WTC11 (cell line): ENCODE measurements at regions not wholly inside any gene's neighbourhood (a gene's known extent, or its start where the extent isn't known, plus 50 kb on each side); places are given as distances from the start of the nearest gene placed in this dataset.

Experiments
- ATAC-seq: fragments of 200-7000 bp; cut with Tn5 transposase; 2 replicates; pipeline ENCODE4 v1.10.0; 2021; ENCODE audit warnings: mild to moderate bottlenecking, moderate library complexity
- CTCF ChIA-PET: fragments of 300-600 bp; sonication (Branson Sonifier 250); formaldehyde crosslinking; loops from one replicate; lab custom pipeline; 2021; ENCODE audit warnings: antibody characterized with exemption; lab: Charles Lee
- POLR2A ChIA-PET: fragments of 350-600 bp; sonication (Branson Sonifier 250); formaldehyde crosslinking; loops from one replicate; lab custom pipeline; 2021; ENCODE audit warnings: antibody characterized with exemption; lab: Charles Lee
- DNase-seq: peaks from one replicate; pipeline ENCODE4 v3.0.0; 2021; ENCODE audit warnings: low spot score
- H3K27ac Mint-ChIP-seq: 2 replicates; pipeline ENCODE4 v1.8.0; 2021; ENCODE audit warnings: mixed read lengths
- H3K27me3 Mint-ChIP-seq: 2 replicates; pipeline ENCODE4 v1.8.0; 2021; ENCODE audit warnings: low read depth, mild to moderate bottlenecking, moderate library complexity, mixed read lengths
- H3K36me3 Mint-ChIP-seq: 2 replicates; pipeline ENCODE4 v1.8.0; 2021; ENCODE audit warnings: mixed read lengths
- H3K4me1 Mint-ChIP-seq: 2 replicates; pipeline ENCODE4 v1.8.0; 2022; ENCODE audit warnings: mixed read lengths
- H3K4me3 Mint-ChIP-seq: 2 replicates; pipeline ENCODE4 v1.8.0; 2021; ENCODE audit warnings: mild to moderate bottlenecking, moderate library complexity, mixed read lengths
- H3K9me3 Mint-ChIP-seq: 2 replicates; pipeline ENCODE4 v1.8.0; 2021; ENCODE audit warnings: mixed read lengths
- CBFB ChIP-seq: sonication (generic); formaldehyde crosslinking; IDR thresholded peaks from 2 replicates; pipeline ENCODE4 v1.8.1; 2022; ENCODE audit warnings: mild to moderate bottlenecking, low read depth, missing genetic modification reagents
- CREB1 ChIP-seq: sonication (generic); formaldehyde crosslinking; IDR thresholded peaks from 2 replicates; pipeline ENCODE4 v1.8.0; 2023; ENCODE audit warnings: mild to moderate bottlenecking, missing genetic modification reagents
- CREM ChIP-seq: sonication (generic); formaldehyde crosslinking; IDR thresholded peaks from 2 replicates; pipeline ENCODE4 v1.8.1; 2022; ENCODE audit warnings: mild to moderate bottlenecking, missing genetic modification reagents, moderate library complexity
- JUN ChIP-seq: sonication (generic); formaldehyde crosslinking; IDR thresholded peaks from 2 replicates; pipeline ENCODE4 v1.8.0; 2023; ENCODE audit warnings: mild to moderate bottlenecking, missing genetic modification reagents
- MXD4 ChIP-seq: fragments of 250-450 bp; sonication (Bioruptor Pico); IDR thresholded peaks from 2 replicates; pipeline ENCODE4 v1.8.0; 2021; ENCODE audit warnings: mild to moderate bottlenecking, moderate library complexity, borderline replicate concordance
- MYBL2 ChIP-seq: sonication (generic); formaldehyde crosslinking; IDR thresholded peaks from 2 replicates; pipeline ENCODE4 v1.8.1; 2023; ENCODE audit warnings: mild to moderate bottlenecking, moderate library complexity, missing genetic modification reagents
- NR1H2 ChIP-seq: sonication (generic); formaldehyde crosslinking; IDR thresholded peaks from 2 replicates; pipeline ENCODE4 v1.9.0; 2021; ENCODE audit warnings: mild to moderate bottlenecking, moderate library complexity, missing genetic modification reagents
- TEAD1 ChIP-seq: sonication (generic); formaldehyde crosslinking; IDR thresholded peaks from 2 replicates; pipeline ENCODE4 v1.8.0; 2022; ENCODE audit warnings: mild to moderate bottlenecking, missing genetic modification reagents
- ZNF138 ChIP-seq: sonication (generic); formaldehyde crosslinking; conservative IDR thresholded peaks from 2 replicates; pipeline ENCODE4 v1.8.1; 2022; ENCODE audit warnings: mild to moderate bottlenecking, moderate library complexity, missing genetic modification reagents
- ZNF232 ChIP-seq: sonication (generic); formaldehyde crosslinking; IDR thresholded peaks from 2 replicates; pipeline ENCODE4 v1.8.0; 2022; ENCODE audit warnings: mild to moderate bottlenecking, missing genetic modification reagents
- ZNF416 ChIP-seq: fragments of 250-450 bp; sonication (Bioruptor Pico); IDR thresholded peaks from 2 replicates; pipeline ENCODE4 v1.9.0; 2021; ENCODE audit warnings: mild to moderate bottlenecking, inconsistent platforms
- TF ChIP-seq, protein P1 (sequence below): sonication (generic); formaldehyde crosslinking; IDR thresholded peaks from 2 replicates; pipeline ENCODE4 v1.8.0; 2022; ENCODE audit warnings: mild to moderate bottlenecking, missing genetic modification reagents
- TF ChIP-seq, protein P2 (sequence below): sonication (generic); formaldehyde crosslinking; conservative IDR thresholded peaks from 2 replicates; pipeline ENCODE4 v1.8.1; 2023; ENCODE audit warnings: mild to moderate bottlenecking, low read depth, missing genetic modification reagents, moderate library complexity
- TF ChIP-seq, protein P3 (sequence below): fragments of 250-450 bp; sonication (Bioruptor Pico); IDR thresholded peaks from 2 replicates; pipeline ENCODE4 v1.9.0; 2021; ENCODE audit warnings: mild to moderate bottlenecking
- TF ChIP-seq, protein P4 (sequence below): sonication (generic); formaldehyde crosslinking; IDR thresholded peaks from 2 replicates; pipeline ENCODE4 v1.8.1; 2023; ENCODE audit warnings: mild to moderate bottlenecking, missing genetic modification reagents
- TF ChIP-seq, protein P5 (sequence below): sonication (generic); formaldehyde crosslinking; IDR thresholded peaks from 2 replicates; pipeline ENCODE4 v1.8.0; 2022; ENCODE audit warnings: mild to moderate bottlenecking, missing genetic modification reagents
- TF ChIP-seq, protein P6 (sequence below): fragments of 250-450 bp; sonication (Bioruptor Pico); IDR thresholded peaks from 2 replicates; pipeline ENCODE4 v1.8.0; 2021; ENCODE audit warnings: mild to moderate bottlenecking
- TF ChIP-seq, protein P7 (sequence below): sonication (generic); formaldehyde crosslinking; IDR thresholded peaks from 2 replicates; pipeline ENCODE4 v1.8.0; 2022; ENCODE audit warnings: missing genetic modification reagents
- TF ChIP-seq, protein P8 (sequence below): sonication (generic); formaldehyde crosslinking; IDR thresholded peaks from 2 replicates; pipeline ENCODE4 v1.8.1; 2023; ENCODE audit warnings: mild to moderate bottlenecking, missing genetic modification reagents, moderate library complexity

DNA sequence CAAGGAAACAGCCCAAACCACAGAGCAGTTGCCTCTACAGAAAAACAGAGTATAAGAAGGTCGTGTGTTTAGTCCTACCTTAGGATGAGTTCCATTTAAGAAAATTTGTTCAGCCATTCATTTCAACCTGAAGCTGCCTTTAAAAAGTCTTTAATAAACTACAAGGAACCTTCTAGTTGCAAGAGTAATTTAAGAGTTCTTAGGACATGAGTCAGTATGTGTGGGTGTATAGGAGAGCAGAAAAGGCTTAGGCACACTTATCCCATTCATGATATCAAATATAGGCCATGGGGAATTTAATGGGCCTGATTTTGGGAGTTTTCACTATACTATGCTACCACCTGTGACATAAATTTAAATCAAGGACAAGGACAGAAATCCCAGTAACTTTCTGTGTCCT is 496.8 kb downstream of the TFEC start:
- H3K9me3 Mint-ChIP-seq, result no peaks in the 10 kb centered on the region
- POLR2A ChIA-PET, result no interaction called here
- CTCF ChIA-PET, result no interaction called here

DNA sequence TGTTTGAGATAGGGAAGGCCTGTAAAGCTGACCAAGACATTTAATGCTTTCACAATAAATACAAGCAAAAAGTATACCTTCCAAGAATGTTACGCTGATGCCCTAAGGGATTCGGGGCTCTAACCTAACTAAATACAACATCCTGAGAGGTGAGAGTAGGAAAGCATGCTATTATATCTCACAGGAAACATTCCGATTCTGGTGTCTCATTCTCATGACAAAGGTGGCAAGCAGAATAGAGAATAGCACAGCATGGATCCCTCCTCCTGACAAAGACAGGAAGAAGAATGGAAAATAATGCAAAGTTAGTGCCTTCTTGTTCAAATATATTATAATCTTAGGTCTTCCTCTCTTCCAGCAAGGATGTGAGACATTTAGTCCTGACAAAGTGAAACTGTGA is 504.3 kb downstream of the TFEC start:
- Mint-ChIP-seq H3K4me1 (peaks cover 40% of the 10 kb centered on the region), H3K4me3 (peak overlapping the region; percentile 55), H3K27ac (peak overlapping the region; percentile 92), H3K9me3 (peaks cover 40% of the 10 kb centered on the region), H3K36me3 (peaks cover 39% of the 10 kb centered on the region), H3K27me3 (peaks cover 46% of the 10 kb centered on the region)
- TF ChIP-seq, protein P1, sequence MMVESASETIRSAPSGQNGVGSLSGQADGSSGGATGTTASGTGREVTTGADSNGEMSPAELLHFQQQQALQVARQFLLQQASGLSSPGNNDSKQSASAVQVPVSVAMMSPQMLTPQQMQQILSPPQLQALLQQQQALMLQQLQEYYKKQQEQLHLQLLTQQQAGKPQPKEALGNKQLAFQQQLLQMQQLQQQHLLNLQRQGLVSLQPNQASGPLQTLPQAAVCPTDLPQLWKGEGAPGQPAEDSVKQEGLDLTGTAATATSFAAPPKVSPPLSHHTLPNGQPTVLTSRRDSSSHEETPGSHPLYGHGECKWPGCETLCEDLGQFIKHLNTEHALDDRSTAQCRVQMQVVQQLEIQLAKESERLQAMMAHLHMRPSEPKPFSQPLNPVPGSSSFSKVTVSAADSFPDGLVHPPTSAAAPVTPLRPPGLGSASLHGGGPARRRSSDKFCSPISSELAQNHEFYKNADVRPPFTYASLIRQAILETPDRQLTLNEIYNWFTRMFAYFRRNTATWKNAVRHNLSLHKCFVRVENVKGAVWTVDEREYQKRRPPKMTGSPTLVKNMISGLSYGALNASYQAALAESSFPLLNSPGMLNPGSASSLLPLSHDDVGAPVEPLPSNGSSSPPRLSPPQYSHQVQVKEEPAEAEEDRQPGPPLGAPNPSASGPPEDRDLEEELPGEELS (CRISPR knock-in tag), result peak; percentile 32; the same call in 1 of the 2 replicates
- TF ChIP-seq CREB1 (no peak), TEAD1 (CRISPR knock-in tag) (peak; percentile 66; the same call in 1 of the 2 replicates)
- ATAC-seq, result peak; percentile 99
- DNase-seq, result peak; percentile 10
- ChIA-PET CTCF (no interaction called here), POLR2A (no interaction called here)

More for the DNA sequence above, 496.8 kb downstream of the TFEC start:
- Mint-ChIP-seq H3K36me3 (no peaks in the 10 kb centered on the region), H3K4me1 (peaks cover 28% of the 10 kb centered on the region)
- no peak for TF ChIP-seq CREM (CRISPR knock-in tag)
- TF ChIP-seq TEAD1 (CRISPR knock-in tag), result no peak
- TF ChIP-seq, protein P2, sequence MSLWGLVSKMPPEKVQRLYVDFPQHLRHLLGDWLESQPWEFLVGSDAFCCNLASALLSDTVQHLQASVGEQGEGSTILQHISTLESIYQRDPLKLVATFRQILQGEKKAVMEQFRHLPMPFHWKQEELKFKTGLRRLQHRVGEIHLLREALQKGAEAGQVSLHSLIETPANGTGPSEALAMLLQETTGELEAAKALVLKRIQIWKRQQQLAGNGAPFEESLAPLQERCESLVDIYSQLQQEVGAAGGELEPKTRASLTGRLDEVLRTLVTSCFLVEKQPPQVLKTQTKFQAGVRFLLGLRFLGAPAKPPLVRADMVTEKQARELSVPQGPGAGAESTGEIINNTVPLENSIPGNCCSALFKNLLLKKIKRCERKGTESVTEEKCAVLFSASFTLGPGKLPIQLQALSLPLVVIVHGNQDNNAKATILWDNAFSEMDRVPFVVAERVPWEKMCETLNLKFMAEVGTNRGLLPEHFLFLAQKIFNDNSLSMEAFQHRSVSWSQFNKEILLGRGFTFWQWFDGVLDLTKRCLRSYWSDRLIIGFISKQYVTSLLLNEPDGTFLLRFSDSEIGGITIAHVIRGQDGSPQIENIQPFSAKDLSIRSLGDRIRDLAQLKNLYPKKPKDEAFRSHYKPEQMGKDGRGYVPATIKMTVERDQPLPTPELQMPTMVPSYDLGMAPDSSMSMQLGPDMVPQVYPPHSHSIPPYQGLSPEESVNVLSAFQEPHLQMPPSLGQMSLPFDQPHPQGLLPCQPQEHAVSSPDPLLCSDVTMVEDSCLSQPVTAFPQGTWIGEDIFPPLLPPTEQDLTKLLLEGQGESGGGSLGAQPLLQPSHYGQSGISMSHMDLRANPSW, result no peak
- no peak for TF ChIP-seq ZNF232 (CRISPR knock-in tag)
- TF ChIP-seq ZNF138, result no peak
- TF ChIP-seq, all 79 proteins: peak for 0
- ATAC-seq, result no peak
- Mint-ChIP-seq H3K27ac (no peak overlapping the region), H3K27me3 (peaks cover 3% of the 10 kb centered on the region), H3K4me3 (no peak overlapping the region)
- DNase-seq, result no peak

DNA sequence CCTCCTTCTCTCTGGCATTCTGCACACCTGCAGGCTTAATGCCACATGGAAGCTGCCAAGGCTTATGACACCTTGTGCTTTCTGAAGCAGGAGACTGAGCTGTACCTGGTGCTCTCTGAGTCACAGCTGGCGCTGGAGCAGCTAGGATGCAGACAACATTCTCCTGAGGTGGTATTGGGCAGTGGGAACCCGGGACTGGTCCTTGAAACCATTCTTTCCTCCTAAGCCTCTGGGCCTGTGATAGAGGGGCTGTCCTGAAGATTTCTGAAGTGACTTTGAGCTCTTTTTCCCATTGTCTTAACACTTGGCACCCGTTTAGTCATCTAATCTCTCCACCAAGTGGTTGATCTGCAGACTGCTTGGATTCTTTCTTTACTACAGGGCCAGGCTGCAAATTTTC is 508.4 kb downstream of the TFEC start:
- Mint-ChIP-seq H3K9me3 (peaks cover 53% of the 10 kb centered on the region), H3K27me3 (peaks cover 37% of the 10 kb centered on the region), H3K4me1 (peaks cover 19% of the 10 kb centered on the region), H3K4me3 (no peak overlapping the region), H3K36me3 (peaks cover 49% of the 10 kb centered on the region), H3K27ac (no peak overlapping the region)
- CTCF ChIA-PET, result no interaction called here
- DNase-seq (no peak), ATAC-seq (no peak)
- POLR2A ChIA-PET, result no interaction called here
- TF ChIP-seq, protein P3, sequence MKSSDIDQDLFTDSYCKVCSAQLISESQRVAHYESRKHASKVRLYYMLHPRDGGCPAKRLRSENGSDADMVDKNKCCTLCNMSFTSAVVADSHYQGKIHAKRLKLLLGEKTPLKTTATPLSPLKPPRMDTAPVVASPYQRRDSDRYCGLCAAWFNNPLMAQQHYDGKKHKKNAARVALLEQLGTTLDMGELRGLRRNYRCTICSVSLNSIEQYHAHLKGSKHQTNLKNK (CRISPR knock-in tag), result no peak
- TF ChIP-seq MYBL2, result no peak
- no peak for TF ChIP-seq CBFB
- no peak for TF ChIP-seq ZNF416 (CRISPR knock-in tag)
- TF ChIP-seq, protein P4, sequence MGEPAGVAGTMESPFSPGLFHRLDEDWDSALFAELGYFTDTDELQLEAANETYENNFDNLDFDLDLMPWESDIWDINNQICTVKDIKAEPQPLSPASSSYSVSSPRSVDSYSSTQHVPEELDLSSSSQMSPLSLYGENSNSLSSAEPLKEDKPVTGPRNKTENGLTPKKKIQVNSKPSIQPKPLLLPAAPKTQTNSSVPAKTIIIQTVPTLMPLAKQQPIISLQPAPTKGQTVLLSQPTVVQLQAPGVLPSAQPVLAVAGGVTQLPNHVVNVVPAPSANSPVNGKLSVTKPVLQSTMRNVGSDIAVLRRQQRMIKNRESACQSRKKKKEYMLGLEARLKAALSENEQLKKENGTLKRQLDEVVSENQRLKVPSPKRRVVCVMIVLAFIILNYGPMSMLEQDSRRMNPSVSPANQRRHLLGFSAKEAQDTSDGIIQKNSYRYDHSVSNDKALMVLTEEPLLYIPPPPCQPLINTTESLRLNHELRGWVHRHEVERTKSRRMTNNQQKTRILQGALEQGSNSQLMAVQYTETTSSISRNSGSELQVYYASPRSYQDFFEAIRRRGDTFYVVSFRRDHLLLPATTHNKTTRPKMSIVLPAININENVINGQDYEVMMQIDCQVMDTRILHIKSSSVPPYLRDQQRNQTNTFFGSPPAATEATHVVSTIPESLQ, result no peak
- TF ChIP-seq JUN, result no peak
- TF ChIP-seq MXD4 (CRISPR knock-in tag), result no peak
- TF ChIP-seq, protein P5, sequence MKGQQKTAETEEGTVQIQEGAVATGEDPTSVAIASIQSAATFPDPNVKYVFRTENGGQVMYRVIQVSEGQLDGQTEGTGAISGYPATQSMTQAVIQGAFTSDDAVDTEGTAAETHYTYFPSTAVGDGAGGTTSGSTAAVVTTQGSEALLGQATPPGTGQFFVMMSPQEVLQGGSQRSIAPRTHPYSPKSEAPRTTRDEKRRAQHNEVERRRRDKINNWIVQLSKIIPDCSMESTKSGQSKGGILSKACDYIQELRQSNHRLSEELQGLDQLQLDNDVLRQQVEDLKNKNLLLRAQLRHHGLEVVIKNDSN (CRISPR knock-in tag), result no peak
- TF ChIP-seq, protein P6, sequence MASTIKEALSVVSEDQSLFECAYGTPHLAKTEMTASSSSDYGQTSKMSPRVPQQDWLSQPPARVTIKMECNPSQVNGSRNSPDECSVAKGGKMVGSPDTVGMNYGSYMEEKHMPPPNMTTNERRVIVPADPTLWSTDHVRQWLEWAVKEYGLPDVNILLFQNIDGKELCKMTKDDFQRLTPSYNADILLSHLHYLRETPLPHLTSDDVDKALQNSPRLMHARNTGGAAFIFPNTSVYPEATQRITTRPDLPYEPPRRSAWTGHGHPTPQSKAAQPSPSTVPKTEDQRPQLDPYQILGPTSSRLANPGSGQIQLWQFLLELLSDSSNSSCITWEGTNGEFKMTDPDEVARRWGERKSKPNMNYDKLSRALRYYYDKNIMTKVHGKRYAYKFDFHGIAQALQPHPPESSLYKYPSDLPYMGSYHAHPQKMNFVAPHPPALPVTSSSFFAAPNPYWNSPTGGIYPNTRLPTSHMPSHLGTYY, result no peak
- no peak for TF ChIP-seq NR1H2 (CRISPR knock-in tag)
- TF ChIP-seq, protein P7, sequence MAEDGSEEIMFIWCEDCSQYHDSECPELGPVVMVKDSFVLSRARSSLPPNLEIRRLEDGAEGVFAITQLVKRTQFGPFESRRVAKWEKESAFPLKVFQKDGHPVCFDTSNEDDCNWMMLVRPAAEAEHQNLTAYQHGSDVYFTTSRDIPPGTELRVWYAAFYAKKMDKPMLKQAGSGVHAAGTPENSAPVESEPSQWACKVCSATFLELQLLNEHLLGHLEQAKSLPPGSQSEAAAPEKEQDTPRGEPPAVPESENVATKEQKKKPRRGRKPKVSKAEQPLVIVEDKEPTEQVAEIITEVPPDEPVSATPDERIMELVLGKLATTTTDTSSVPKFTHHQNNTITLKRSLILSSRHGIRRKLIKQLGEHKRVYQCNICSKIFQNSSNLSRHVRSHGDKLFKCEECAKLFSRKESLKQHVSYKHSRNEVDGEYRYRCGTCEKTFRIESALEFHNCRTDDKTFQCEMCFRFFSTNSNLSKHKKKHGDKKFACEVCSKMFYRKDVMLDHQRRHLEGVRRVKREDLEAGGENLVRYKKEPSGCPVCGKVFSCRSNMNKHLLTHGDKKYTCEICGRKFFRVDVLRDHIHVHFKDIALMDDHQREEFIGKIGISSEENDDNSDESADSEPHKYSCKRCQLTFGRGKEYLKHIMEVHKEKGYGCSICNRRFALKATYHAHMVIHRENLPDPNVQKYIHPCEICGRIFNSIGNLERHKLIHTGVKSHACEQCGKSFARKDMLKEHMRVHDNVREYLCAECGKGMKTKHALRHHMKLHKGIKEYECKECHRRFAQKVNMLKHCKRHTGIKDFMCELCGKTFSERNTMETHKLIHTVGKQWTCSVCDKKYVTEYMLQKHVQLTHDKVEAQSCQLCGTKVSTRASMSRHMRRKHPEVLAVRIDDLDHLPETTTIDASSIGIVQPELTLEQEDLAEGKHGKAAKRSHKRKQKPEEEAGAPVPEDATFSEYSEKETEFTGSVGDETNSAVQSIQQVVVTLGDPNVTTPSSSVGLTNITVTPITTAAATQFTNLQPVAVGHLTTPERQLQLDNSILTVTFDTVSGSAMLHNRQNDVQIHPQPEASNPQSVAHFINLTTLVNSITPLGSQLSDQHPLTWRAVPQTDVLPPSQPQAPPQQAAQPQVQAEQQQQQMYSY (CRISPR knock-in tag), result no peak
- TF ChIP-seq, protein P8, sequence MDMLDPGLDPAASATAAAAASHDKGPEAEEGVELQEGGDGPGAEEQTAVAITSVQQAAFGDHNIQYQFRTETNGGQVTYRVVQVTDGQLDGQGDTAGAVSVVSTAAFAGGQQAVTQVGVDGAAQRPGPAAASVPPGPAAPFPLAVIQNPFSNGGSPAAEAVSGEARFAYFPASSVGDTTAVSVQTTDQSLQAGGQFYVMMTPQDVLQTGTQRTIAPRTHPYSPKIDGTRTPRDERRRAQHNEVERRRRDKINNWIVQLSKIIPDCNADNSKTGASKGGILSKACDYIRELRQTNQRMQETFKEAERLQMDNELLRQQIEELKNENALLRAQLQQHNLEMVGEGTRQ (CRISPR knock-in tag), result no peak
